IPS-18a (cell line): ENCODE measurements at regions not wholly inside any gene's neighbourhood (a gene's known extent, or its start where the extent isn't known, plus 50 kb on each side); places are given as distances from the start of the nearest gene placed in this dataset.
A peak's percentile ranks its signal among the peaks of the same experiment; 100 is the strongest.
"Not testable (repeated sequence)": the region's sequence is repeated elsewhere in the genome, so short reads cannot be mapped to it uniquely, and the experiment has no call there.

Experiments used
- H3K27ac ChIP-seq: one replicate; pipeline ENCODE4 v1.5.1; 2013; ENCODE audit warnings: low read length
- H3K27me3 ChIP-seq: one replicate; pipeline ENCODE4 v1.6.1; 2013; ENCODE audit warnings: mild to moderate bottlenecking, low read length; ENCODE audit not compliant: control insufficient read depth, insufficient read depth
- H3K36me3 ChIP-seq: one replicate; pipeline ENCODE4 v1.6.1; 2013; ENCODE audit warnings: low read depth, low read length; ENCODE audit not compliant: control insufficient read depth
- H3K4me1 ChIP-seq: one replicate; pipeline ENCODE4 v1.6.1; 2013; ENCODE audit warnings: low read depth, low read length; ENCODE audit not compliant: control insufficient read depth
- H3K4me3 ChIP-seq: one replicate; pipeline ENCODE4 v1.5.1; 2013; ENCODE audit warnings: low read length
- H3K9ac ChIP-seq: one replicate; pipeline ENCODE4 v1.6.1; 2013; ENCODE audit warnings: mild to moderate bottlenecking, low read length, moderate library complexity
- H3K9me3 ChIP-seq: one replicate; pipeline ENCODE4 v1.6.1; 2013; ENCODE audit warnings: low read depth, low read length; ENCODE audit not compliant: control insufficient read depth

DNA sequence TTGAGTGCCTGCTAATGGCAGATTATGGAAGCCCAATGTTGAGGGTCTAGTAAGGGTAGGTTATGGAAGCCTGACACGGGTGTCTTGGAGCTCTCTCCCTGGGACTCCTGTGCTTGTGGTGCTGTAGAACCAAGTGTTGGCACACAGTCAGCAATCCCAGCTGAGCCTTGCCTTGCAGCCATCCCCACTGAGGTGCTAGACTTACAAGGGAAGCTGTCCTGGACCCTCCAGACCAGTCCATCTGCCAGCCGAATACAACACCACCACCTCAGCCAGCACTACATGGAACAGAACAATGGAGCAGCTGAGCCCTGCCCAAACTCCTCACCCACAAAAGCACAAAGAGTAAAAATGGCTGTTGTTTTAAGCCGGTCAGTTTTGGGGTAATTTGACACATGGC lies 90.5 kb upstream of the DNAH5 start:
- H3K4me1 ChIP-seq: peaks cover 36% of the 10 kb centered on the region

DNA sequence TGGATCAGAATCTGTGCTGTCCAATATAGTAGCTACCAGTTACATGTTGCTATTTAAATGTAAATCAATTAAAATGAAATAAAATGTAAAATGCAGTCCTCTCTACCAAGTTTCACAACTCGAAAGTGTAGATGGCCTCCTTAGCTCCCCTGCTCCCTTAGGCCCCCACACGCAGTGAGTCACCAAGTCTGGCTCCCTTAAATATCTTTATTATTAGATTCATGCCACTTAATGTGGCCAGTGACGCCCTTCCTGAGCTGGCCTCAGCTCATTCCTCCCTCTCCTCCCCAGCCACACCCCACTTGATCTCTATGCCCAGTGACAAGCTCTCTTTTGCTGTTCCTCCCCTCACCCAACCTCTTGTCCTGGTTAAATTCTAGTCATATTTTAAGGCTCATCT lies 88.4 kb upstream of the DNAH5 start:
- H3K9me3 ChIP-seq: no peaks in the 10 kb centered on the region
- no peak overlapping the region for H3K4me3 ChIP-seq
- H3K27ac ChIP-seq: no peak overlapping the region
- no peaks in the 10 kb centered on the region for H3K36me3 ChIP-seq
- H3K9ac ChIP-seq: no peak overlapping the region
- no peaks in the 10 kb centered on the region for H3K27me3 ChIP-seq
- H3K4me1 ChIP-seq: peaks cover 31% of the 10 kb centered on the region

More for the DNA sequence above, 90.5 kb upstream of the DNAH5 start:
- Histone ChIP-seq H3K27me3 (no peaks in the 10 kb centered on the region), H3K36me3 (no peaks in the 10 kb centered on the region), H3K9ac (no peak overlapping the region), H3K9me3 (no peaks in the 10 kb centered on the region), H3K4me3 (no peak overlapping the region), H3K27ac (no peak overlapping the region)

DNA sequence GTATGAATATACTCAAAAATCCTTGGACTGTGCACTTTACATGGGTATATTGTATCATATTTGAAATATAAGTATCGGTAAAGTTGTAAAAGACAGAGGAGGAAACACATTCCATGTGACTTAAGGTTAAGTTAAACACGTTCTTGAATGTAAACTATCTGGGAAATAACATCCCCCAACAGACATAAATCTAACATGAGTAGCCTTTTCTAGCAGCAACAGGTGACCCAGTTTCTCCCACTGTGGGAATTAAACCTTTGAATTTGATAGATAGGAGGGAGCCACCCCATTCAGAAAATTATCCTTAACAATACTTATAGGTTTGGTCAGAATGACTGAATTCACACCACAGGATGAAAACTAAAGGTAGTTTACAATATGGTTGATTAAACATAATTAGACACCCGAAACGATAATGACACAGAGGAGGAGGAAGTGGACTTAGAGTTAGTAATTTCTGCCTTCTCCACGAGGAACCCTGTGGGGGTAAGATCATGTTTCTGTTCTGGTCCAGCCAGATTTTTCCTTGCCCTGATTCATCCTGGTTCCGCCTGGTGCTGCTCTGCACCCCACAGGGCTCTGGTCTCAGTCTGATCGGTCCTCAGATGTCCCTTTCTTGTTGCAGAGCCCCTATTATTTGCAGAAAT lies 84.6 kb upstream of the DNAH5 start:
- H3K4me3 ChIP-seq: no peak overlapping the region
- no peaks in the 10 kb centered on the region for H3K27me3 ChIP-seq
- H3K9ac ChIP-seq: no peak overlapping the region
- H3K9me3 ChIP-seq: no peaks in the 10 kb centered on the region
- H3K4me1 ChIP-seq: no peaks in the 10 kb centered on the region
- H3K27ac ChIP-seq: no peak overlapping the region
- H3K36me3 ChIP-seq: no peaks in the 10 kb centered on the region

DNA sequence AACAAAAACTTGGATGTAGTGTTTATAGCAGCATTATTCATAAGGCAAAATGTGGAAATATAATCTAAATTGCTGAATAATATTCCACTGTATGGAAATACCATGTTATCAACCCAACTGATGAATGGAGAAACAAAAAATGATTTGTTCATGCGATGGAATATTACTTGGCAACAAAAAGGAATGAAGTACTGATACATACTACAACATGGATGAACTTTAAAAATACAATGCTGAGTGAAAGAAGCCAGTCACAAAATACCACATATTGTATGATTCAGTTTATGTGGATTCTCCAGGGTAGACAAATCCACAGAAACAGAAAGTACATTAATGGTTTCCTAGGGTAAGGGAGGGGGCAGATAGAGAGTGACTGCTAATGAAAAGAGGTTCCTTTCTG lies 83.7 kb upstream of the DNAH5 start:
- no peaks in the 10 kb centered on the region for H3K4me1 ChIP-seq
- no peaks in the 10 kb centered on the region for H3K36me3 ChIP-seq
- no peak overlapping the region for H3K9ac ChIP-seq
- no peaks in the 10 kb centered on the region for H3K27me3 ChIP-seq
- no peak overlapping the region for H3K4me3 ChIP-seq
- H3K27ac ChIP-seq: no peak overlapping the region
- H3K9me3 ChIP-seq: no peaks in the 10 kb centered on the region

DNA sequence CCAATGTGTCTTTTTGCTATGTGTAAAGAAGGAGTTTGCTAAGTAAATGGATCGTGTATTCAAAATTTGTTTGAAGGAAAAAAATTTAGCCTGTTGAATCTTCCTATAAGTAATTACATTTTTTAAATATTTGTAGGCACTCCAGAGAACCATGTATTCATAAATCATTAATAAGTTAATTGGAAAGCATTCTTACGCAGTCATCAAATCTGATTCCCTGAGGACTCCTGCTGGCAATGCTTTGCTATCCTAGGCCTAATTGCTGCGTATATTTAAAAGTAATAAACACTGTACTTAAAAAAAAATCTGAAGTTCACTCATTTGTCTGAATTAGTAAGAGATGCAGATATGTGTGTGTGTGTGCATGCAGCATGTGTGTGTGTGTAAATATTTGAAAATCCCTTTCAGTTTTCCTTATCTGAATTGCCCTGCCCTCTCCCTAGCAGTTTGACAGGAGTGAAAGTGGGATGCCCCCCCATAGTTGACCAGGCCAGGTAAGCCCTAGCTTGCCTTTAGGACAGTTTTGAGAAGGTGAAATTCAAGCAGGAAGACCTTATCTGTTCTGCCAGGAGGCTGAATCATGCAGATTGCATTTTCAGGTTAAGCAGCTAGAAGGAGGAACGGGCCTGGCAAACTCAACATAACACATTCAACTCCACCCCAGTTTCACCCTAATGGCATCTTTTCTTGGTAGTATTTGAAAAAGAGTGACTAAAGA lies 81.2 kb upstream of the DNAH5 start:
- no peaks in the 10 kb centered on the region for H3K9me3 ChIP-seq
- no peak overlapping the region for H3K4me3 ChIP-seq
- H3K9ac ChIP-seq: no peak overlapping the region
- H3K4me1 ChIP-seq: no peaks in the 10 kb centered on the region
- H3K27ac ChIP-seq: no peak overlapping the region
- H3K36me3 ChIP-seq: no peaks in the 10 kb centered on the region
- H3K27me3 ChIP-seq: no peaks in the 10 kb centered on the region

DNA sequence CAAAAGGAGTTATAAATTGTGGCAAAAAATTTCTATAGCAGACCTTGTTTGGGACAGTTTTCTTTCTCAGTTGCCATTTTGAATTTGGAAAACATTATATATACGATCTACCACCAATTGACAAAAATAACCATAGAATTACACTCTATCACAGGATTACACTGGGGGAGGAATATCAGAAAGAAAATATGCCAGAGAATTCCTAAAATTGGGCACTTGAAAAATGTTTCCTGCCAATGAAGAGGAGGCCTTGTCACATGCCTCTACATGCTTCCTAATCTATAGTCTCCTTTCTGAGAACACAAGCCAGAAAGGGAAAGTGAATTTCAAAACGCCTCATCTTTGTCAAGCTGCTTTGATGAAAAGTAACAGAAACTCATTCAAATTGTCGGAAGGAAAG lies 78.5 kb upstream of the DNAH5 start:
- no peaks in the 10 kb centered on the region for H3K36me3 ChIP-seq
- no peak overlapping the region for H3K4me3 ChIP-seq
- no peaks in the 10 kb centered on the region for H3K4me1 ChIP-seq
- H3K9ac ChIP-seq: no peak overlapping the region
- H3K9me3 ChIP-seq: no peaks in the 10 kb centered on the region
- H3K27ac ChIP-seq: no peak overlapping the region
- no peaks in the 10 kb centered on the region for H3K27me3 ChIP-seq

DNA sequence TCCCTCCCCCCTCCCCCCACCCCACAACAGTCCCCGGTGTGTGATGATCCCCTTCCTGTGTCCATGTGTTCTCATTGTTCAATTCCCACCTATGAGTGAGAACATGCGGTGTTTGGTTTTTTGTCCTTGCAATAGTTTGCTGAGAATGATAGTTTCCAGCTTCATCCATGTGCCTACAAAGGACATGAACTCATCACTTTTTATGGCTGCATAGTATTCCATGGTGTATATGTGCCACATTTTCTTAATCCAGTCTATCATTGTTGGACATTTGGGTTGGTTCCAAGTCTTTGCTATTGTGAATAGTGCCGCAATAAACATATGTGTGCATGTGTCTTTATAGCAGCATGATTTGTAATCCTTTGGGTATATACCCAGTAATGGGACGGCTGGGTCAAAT lies 76.5 kb upstream of the DNAH5 start:
- H3K9ac ChIP-seq, H3K27ac ChIP-seq, H3K4me1 ChIP-seq, H3K36me3 ChIP-seq, H3K27me3 ChIP-seq, H3K4me3 ChIP-seq, H3K9me3 ChIP-seq: not testable (repeated sequence)

DNA sequence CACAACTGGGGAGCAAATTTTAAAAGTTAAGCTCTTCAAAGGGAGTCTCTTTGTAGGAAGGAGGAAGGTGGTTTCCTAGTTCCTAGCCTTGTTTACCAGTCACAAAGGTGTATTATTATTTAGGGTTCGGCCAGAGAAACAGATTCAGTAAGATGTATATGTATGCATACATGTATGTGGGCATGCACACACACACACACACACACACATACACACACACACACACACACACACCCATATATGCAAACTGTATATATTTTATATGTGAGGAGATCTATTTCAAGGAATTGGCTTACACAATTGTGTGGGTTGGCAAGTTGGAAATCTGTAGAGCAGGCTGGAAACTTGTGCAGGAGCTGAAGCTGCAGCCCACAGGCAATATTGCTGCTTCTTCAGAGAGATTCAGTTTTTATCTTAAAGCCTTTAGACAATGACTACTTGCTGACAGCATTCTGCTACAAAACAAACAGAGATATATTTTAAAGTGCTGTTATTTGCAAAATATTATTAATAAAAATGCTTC lies 75.3 kb upstream of the DNAH5 start:
- no peak overlapping the region for H3K4me3 ChIP-seq
- H3K27me3 ChIP-seq: no peaks in the 10 kb centered on the region
- no peak overlapping the region for H3K9ac ChIP-seq
- H3K4me1 ChIP-seq: no peaks in the 10 kb centered on the region
- H3K36me3 ChIP-seq: no peaks in the 10 kb centered on the region
- H3K9me3 ChIP-seq: no peaks in the 10 kb centered on the region
- no peak overlapping the region for H3K27ac ChIP-seq

DNA sequence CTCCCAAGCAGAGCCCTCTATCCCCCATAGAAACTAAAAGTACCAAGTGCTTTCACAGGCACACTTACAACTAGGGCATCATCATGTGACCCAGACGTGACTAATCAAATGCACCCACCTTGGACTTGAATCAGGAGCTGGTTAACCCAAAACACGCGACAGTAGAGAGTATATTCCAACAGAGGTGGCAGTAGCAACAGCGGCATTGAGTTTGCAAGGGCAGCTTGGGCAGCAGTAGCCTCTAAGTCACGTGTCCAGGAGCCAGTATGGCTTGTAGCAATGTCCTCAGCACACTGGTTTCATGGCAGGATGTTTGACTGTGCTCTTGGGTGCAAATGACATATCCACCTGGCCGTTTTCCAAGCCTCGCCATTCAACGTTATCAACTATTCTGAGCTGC lies 73.4 kb upstream of the DNAH5 start:
- no peaks in the 10 kb centered on the region for H3K27me3 ChIP-seq
- no peaks in the 10 kb centered on the region for H3K36me3 ChIP-seq
- no peak overlapping the region for H3K4me3 ChIP-seq
- no peak overlapping the region for H3K9ac ChIP-seq
- H3K4me1 ChIP-seq: no peaks in the 10 kb centered on the region
- no peak overlapping the region for H3K27ac ChIP-seq
- H3K9me3 ChIP-seq: no peaks in the 10 kb centered on the region

DNA sequence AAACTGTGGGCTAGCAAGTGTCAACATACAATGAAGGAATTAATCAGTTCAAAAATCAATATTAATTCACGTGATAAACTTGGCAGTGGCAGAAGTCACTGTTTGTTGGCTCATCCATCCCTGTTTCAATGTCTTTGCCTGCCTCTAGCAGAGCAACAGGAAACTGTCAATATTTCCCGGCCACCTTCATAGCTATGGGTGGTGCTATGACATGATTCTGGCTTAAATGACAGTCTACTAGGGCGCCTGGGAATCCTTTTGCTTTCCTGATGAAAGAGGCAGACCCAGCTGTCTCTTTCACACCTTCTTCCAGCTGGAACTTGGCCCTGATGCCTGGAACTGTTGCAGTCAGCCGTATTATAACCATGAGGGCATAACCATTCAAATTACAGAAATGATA lies 72.1 kb upstream of the DNAH5 start:
- Histone ChIP-seq H3K27me3 (peaks cover 6% of the 10 kb centered on the region), H3K9ac (no peak overlapping the region), H3K27ac (no peak overlapping the region), H3K4me3 (no peak overlapping the region), H3K36me3 (no peaks in the 10 kb centered on the region), H3K9me3 (no peaks in the 10 kb centered on the region), H3K4me1 (peaks cover 6% of the 10 kb centered on the region)

DNA sequence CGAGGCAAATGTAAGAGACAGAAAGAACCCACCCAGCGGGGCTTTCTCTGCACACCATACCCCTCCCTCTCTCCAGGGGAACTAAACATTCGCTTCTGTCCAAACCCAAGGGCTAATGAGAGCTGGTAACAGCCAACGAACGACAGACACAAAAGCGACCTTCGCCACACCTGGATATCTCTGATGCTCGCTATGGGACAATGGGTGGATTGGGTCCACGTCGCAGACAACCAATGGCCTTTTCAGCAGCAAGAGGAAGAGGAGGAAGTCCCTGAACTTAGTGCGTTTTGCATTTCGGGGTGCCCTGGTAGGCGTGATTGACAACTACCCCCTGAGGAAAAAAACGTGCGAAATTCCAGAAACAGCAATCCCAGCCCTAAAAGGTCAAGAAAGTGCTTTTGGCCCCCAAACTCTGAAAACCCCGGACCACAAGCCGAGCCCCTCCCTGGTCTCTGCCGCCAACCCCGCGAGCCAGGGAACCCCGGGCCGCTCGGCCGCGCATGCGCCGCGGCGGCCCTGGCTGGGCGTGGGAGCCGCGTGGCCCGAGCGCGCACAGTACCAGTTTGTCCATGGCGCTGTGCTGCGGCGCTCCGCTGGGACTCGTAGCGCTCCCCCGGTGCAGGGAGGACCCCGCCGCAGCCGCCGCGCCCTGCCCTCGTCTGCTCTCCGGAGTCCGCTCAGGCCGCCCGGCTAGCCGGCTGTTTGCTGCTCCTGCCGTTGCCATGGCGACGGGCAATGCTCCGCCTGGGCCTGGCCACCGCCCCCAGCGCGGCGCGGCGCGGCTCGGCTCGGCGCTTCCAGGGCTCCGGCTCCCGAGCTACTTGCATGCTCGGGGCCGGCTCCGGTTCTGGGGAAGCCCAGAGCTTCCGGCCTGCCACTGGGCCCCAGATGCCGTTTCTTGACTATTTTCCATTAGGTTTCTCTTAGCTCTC lies 66.9 kb upstream of the DNAH5 start:
- Histone ChIP-seq H3K27ac (peak overlapping the region; percentile 37), H3K4me1 (peaks cover 6% of the 10 kb centered on the region), H3K9ac (peak overlapping the region; percentile 75)

More for the DNA sequence above, 66.9 kb upstream of the DNAH5 start:
- H3K27me3 ChIP-seq: peaks cover 6% of the 10 kb centered on the region
- peak overlapping the region; percentile 98 for H3K4me3 ChIP-seq
- no peaks in the 10 kb centered on the region for H3K36me3 ChIP-seq
- H3K9me3 ChIP-seq: no peaks in the 10 kb centered on the region
